ENCODE measurements at regions not wholly inside any gene's neighbourhood (a gene's known extent, or its start where the extent isn't known, plus 50 kb on each side); places are given as distances from the start of the nearest gene placed in this dataset.
"Not testable (repeated sequence)": the region's sequence is repeated elsewhere in the genome, so short reads cannot be mapped to it uniquely, and the experiment has no call there.

GRCh38 chr2:83058683-83059082 lies 1400.4 kb downstream of the SUCLG1 start:
- DNase-seq (ENCODE audit: low read depth in 2 of 2): no peak

DNA sequence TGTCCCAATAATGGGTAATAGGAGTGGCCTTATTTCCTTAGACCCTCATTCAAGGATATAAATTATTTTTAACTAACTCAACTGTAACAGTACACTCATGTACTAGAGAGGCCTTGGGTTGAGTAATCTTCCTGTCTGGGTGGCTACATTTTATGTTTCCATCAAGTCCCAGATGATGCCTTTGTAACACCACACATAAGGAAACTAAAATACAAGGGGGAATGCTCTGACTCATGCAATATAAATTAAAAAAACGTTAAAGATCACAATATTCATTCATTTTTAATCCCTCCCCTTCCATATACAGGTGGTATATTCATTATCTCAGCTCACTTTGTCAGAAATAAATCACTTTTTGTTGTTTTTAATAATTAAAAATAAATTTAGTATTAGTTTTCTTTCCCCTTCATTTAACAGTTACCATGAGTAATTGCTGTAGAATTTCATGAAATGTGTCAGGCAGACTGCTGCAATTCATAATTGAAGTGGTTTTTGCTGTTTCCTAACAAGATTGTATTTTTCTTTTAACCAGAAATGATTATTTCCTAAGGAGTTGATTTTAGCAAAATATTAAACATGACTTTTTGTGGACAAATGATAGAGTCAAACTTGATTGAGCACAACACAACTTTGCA lies 1403.6 kb downstream of the SUCLG1 start:
- no peak for DNase-seq (ENCODE audit: low read depth in 2 of 2)

GRCh38 chr2:83054751-83055150 lies 1404.3 kb downstream of the SUCLG1 start:
- no peak for DNase-seq (ENCODE audit: low read depth in 2 of 2)

DNA sequence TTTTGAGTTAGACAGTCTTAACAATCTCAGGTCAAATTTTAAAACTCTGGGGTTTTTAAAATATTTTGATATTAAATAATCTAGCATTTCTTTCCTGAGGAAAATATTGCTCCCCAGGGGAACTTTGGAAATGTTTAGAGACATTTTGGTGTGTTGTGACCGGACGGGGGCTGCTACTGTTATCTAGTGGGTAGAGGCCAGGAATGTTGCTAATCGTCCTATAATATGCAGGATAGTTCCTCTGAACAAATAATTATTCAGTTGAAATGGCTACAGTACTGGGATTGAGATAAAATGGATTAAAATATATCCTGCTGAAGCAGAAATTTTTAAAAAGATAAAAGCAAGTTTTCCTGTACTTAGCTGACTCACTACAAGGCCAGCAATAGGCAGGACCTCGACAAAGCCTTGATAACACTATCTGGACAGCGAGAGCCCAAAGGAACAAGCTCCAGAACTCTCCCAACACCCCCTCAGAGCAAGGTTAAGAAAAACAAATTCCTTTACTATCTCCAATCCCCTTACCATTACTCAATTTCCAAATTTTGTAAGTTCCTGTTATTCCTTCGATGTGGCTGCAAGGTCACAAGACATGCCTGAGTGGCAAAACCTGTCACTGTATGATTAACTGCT lies 1407.4 kb downstream of the SUCLG1 start:
- no peak for DNase-seq (ENCODE audit: low read depth in 2 of 2)

GRCh38 chr2:83042053-83042452 lies 1417.0 kb downstream of the SUCLG1 start:
- no peak for DNase-seq (ENCODE audit: low read depth in 2 of 2)

DNA sequence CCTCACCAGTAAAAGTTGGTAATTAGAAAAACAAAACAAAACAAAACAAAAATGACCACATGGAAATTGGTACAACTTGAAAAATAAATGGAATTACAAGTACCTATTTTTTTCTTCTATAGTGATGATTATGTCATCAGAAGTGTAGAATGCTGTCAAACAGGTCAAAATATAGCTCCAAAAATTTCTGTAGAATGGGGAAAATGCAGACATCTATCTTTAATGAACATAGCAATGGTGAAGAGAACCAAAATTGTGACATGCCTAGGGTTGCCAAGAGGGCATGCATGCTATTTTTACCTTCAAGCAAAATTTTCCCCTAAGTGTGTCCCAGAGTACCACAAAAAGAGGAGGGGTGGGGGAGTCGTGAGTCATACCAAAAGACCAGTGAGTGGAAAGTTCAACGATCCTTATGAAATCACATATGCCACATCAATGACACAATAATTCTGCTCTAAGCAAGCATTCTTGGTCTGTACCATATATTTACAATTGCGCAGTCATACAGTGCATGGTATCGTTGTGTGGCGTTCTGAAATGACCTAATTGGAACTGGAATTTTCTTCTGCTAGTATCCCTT lies 1436.4 kb downstream of the SUCLG1 start:
- DNase-seq (ENCODE audit: low read depth in 2 of 2): no peak

- no peak for DNase-seq (ENCODE audit: low read depth in 2 of 2)
Observed at GRCh38 chr2:83017366-83018090, 1441.6 kb downstream of the SUCLG1 start.

GRCh38 chr2:83016343-83017110 lies 1442.6 kb downstream of the SUCLG1 start:
- DNase-seq (ENCODE audit: low read depth in 2 of 2): no peak

DNA sequence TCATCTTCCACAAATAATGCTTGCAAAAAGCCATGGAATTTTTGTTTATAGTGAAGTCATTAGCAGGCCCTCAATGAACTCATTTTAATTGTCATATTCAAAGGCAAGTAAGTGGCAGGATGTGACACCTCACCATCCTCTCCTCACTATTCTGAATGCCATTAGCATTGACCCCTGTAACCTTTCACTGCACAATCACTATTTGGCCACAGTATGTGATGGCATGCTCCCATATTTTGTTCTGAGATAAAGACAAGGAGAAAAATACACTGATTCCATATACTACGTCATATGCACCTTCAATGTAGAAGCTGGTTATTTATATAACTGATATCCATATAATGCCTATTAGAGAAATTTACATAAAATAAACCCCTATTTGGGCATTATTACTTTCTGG lies 1443.2 kb downstream of the SUCLG1 start:
- no peak for DNase-seq (ENCODE audit: low read depth in 2 of 2)

GRCh38 chr2:83015035-83015715 lies 1443.9 kb downstream of the SUCLG1 start:
- DNase-seq (ENCODE audit: low read depth in 2 of 2): no peak

GRCh38 chr2:83014462-83014861 lies 1444.6 kb downstream of the SUCLG1 start:
- no peak for DNase-seq (ENCODE audit: low read depth in 2 of 2)

DNA sequence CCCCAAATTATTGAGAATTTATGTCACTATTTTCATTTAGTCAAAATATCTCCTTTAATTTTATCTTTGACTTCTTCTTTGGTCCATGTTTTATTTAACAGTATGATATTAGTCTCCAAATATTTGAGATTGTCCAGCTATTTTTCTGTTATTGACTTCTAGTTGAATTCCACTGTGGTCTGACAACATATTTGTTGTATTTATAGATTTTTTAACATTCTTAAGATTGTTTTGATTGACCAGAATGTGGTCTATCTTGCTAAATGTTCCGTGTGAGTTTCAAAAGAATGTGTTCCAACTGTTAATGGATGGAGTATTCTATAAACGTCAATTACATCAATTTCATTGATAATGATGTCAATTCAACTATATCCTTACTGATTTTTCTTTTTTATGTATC lies 1452.1 kb downstream of the SUCLG1 start:
- DNase-seq (ENCODE audit: low read depth in 2 of 2): no peak

DNA sequence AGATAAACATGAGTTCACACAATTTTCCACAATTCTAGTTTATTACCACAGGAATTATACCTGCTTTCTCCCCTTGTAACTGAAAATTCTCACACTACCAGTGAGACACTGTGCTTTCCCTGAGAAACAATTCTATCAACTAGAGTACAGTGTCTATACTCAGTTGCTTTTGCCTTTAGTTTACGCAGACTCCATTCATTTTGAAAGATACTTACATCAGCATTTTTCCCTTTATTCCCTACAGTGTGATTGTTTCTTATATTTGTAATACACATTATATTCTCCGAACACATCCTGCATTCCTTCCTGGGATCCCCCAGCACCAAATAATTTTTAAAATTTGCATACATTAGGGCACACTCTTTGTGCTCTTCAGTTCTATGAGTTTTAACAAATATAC lies 1455.5 kb downstream of the SUCLG1 start:
- no peak for DNase-seq (ENCODE audit: low read depth in 2 of 2)

DNA sequence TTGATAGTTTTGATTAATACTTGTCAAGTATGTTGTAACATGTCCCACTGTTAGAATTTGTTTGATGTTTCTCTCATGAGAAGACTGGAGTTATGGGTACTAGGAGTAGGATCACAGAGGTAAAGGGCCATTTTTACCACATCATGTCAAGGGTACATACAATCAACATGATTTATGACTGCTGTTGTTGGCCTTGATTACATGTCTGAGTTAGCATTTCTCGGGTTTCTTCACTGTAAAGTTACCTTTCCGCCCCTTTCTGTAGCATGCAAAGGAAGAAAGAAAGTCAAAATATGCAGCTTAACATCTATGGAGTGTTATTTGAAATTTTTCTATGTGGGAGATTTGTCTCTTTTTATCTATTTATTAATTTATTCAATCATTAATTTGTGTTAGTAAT lies 1456.4 kb downstream of the SUCLG1 start:
- DNase-seq (ENCODE audit: low read depth in 2 of 2): no peak

GRCh38 chr2:82998781-82999180 lies 1460.3 kb downstream of the SUCLG1 start:
- DNase-seq (ENCODE audit: low read depth in 2 of 2): no peak

DNA sequence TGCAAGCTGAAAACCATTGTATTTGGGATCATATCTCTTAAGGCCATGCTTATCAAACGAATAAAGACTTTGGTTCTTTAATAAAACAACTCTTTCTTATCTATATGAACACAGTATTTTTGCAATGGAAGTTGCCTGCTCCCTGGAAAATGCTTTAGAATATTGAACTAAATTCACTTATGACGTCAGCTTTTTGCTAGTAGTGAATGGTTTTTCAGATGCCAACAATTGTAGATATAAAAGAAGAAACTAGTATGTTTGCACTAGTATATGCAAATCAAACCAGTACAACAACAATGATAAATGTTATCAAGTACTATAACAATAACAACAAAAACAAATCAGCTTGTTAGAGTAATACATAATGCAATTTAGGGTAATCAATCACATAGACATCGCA lies 1462.9 kb downstream of the SUCLG1 start:
- no peak for DNase-seq (ENCODE audit: low read depth in 2 of 2)

DNA sequence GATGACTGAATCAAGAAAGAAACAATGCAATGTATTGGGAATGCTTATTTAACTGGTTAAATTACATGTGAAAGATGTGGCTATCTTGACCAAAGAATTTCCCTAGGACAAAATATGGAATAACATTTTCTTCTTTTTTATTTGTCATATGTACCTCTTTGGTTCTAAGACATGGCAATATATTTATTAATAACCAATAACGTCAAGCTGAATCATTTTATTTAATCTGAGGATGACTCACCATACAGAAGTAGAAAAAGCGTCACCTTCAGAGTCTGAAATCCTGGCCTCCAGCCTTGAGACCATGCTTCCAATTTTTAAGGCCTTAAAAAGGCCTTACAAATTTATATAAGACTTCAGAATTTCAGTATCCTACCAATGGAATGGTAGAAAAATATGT lies 1464.9 kb downstream of the SUCLG1 start:
- no peak for DNase-seq (ENCODE audit: low read depth in 2 of 2)

DNA sequence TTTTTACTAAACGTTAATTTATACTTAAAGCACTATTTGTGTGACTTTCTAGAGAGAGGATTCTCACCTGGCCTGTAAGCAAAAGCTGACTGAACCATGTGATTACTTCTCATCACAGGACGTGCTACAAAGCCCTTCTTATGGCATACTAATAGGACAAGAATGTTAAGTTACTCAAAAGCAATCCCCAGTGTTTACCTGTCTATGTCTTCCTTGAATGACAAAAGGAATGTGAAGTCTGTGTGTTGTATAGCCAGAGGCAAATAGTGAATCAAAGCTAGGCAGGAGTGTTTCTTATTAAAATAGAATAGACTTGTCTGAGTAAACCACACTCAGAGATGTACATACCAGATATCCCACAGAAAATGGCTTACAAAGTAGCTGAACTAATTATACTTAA lies 1465.5 kb downstream of the SUCLG1 start:
- DNase-seq (ENCODE audit: low read depth in 2 of 2): no peak

GRCh38 chr2:82992968-82993367 lies 1466.1 kb downstream of the SUCLG1 start:
- no peak for DNase-seq (ENCODE audit: low read depth in 2 of 2)

DNA sequence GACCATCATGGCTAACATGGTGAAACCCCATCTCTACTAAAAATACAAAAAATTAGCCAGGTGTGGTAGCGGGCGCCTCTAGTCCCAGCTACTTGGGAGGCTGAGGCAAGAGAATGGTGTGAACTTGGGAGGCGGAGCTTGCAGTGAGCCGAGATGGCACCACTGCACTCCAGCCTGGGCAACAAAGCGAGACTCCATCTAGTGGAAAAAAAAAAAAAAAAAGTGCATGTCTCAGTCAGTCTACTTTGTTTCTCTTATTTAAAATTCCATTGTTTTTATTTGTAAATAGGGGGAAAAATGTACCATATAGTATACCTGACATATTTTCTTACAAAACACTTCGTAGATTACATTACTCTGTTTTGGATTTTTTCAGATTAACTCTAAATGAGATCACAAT lies 1471.4 kb downstream of the SUCLG1 start:
- not testable (repeated sequence) for DNase-seq (ENCODE audit: low read depth in 2 of 2)

- DNase-seq (ENCODE audit: low read depth in 2 of 2): no peak
Observed at GRCh38 chr2:82986899-82987298, 1472.2 kb downstream of the SUCLG1 start.
